HCT116 (cell line): ENCODE measurements at regions not wholly inside any gene's neighbourhood (a gene's known extent, or its start where the extent isn't known, plus 50 kb on each side); places are given as distances from the start of the nearest gene placed in this dataset.

Source experiments
- ATAC-seq: fragments of 200-7000 bp; cut with Tn5 transposase; 2 replicates; pipeline ENCODE4 v1.9.1; 2020; ENCODE audit warnings: mild to moderate bottlenecking, moderate library complexity
- BruUV-seq: library from RNA; stranded (reverse); fragments of 400-500 nt; replicated peaks from 2 replicates; lab custom pipeline; 2021; lab: Mats Ljungman, UMichigan
- CTCF ChIA-PET: fragments of 300-600 bp; sonication (Branson Sonifier 250); formaldehyde crosslinking; loops from one replicate; lab custom pipeline; 2021; ENCODE audit warnings: antibody characterized with exemption; lab: Charles Lee
- POLR2A ChIA-PET: fragments of 300-600, 350-600 bp; sonication (Branson Sonifier 250); formaldehyde crosslinking; loops from one replicate; lab custom pipeline; 2021; ENCODE audit warnings: antibody characterized with exemption; lab: Charles Lee
- RAD21 ChIA-PET, 2 experiments: fragments of 300-600 bp; sonication (Branson Sonifier 250); formaldehyde crosslinking; loops; one replicate each; lab custom pipeline; 2023; ENCODE audit warnings: low total read pairs in 2 of 2; ENCODE audit not compliant: uncharacterized antibody in 2 of 2, unreplicated experiment in 2 of 2, low non-redundant PET in 1 of 2; lab: Charles Lee
- DNase-seq: peaks from one replicate; pipeline ENCODE4 v3.0.0-alpha.2; 2010; ENCODE audit warnings: low read depth, low spot score
- H2AFZ ChIP-seq: fragments of 200-600 bp; shearing (Covaris generic), sonication (generic); 2 replicates; pipeline ENCODE4 v1.6.1; 2017; ENCODE audit warnings: low read depth, mixed run types, mixed read lengths, antibody characterized with exemption, low read length; ENCODE audit not compliant: poor library complexity, severe bottlenecking
- H3K27ac ChIP-seq: 2 replicates; pipeline ENCODE4 v1.5.1; 2012; ENCODE audit warnings: low read depth, low read length
- H3K27me3 ChIP-seq: fragments of 200-600 bp; sonication (generic); 2 replicates; pipeline ENCODE4 v1.6.1; 2016; ENCODE audit warnings: mixed run types, low read length, mixed read lengths; ENCODE audit not compliant: insufficient read depth
- H3K36me3 ChIP-seq, 2 experiments: fragments of 200-500 bp in 1 of 2; fragments of 200-600 bp in 1 of 2; sonication (Bioruptor generic) in 1 of 2; sonication (generic) in 1 of 2; 2 replicates each; pipeline versions ENCODE4 v1.5.1 to v1.6.1; 2014 to 2016; ENCODE audit warnings: low read length in 2 of 2, inconsistent platforms in 1 of 2, mixed read lengths in 1 of 2, mixed run types in 1 of 2; ENCODE audit not compliant: insufficient read depth in 2 of 2, control insufficient read depth in 1 of 2
- H3K4me1 ChIP-seq, 2 experiments: fragments of 200-600 bp in 1 of 2; sonication (generic) in 1 of 2; 2 replicates each; pipeline versions ENCODE4 v1.5.1 to v1.6.1; 2012 to 2017; ENCODE audit warnings: low read length in 2 of 2, inconsistent platforms in 1 of 2, mild to moderate bottlenecking in 1 of 2, mixed read lengths in 1 of 2, mixed run types in 1 of 2, moderate library complexity in 1 of 2; ENCODE audit not compliant: insufficient read depth in 2 of 2, control insufficient read depth in 1 of 2
- H3K4me2 ChIP-seq: fragments of 200-600 bp; sonication (generic); 2 replicates; pipeline ENCODE4 v1.6.1; 2017; ENCODE audit warnings: mixed run types, low read length, mixed read lengths
- H3K4me3 ChIP-seq, 2 experiments: fragments of 200-600 bp in 1 of 2; sonication (generic) in 1 of 2; replicated peaks in 1 of 2; 2 replicates each; pipeline ENCODE4 v1.5.1; 2011 to 2016; ENCODE audit warnings: low read length in 2 of 2, control low read depth in 1 of 2, low read depth in 1 of 2, mild to moderate bottlenecking in 1 of 2, mixed read lengths in 1 of 2, mixed run types in 1 of 2
- H3K79me2 ChIP-seq: fragments of 200-600 bp; sonication (generic); 2 replicates; pipeline ENCODE4 v1.6.1; 2017; ENCODE audit warnings: mild to moderate bottlenecking, mixed run types, low read length, moderate library complexity, mixed read lengths; ENCODE audit not compliant: insufficient read depth
- H3K9ac ChIP-seq: fragments of 200-600 bp; sonication (generic); 2 replicates; pipeline ENCODE4 v1.6.1; 2016; ENCODE audit warnings: low read length, mixed read lengths
- H3K9me2 ChIP-seq: fragments of 200-600 bp; sonication (generic), shearing (Covaris generic); 2 replicates; pipeline ENCODE4 v1.6.1; 2017; ENCODE audit warnings: mixed run types, mild to moderate bottlenecking, moderate library complexity; ENCODE audit not compliant: insufficient read depth
- H3K9me3 ChIP-seq, 2 experiments: fragments of 200-500 bp in 1 of 2; fragments of 200-600 bp in 1 of 2; sonication (Bioruptor generic) in 1 of 2; sonication (generic) in 1 of 2; 2 replicates each; pipeline ENCODE4 v1.6.1; 2014 to 2017; ENCODE audit warnings: low read length in 2 of 2, mixed read lengths in 2 of 2, inconsistent platforms in 1 of 2, low read depth in 1 of 2, mild to moderate bottlenecking in 1 of 2, mixed run types in 1 of 2, moderate library complexity in 1 of 2; ENCODE audit not compliant: control insufficient read depth in 1 of 2, insufficient read depth in 1 of 2
- H4K20me1 ChIP-seq: fragments of 200-600 bp; sonication (generic), shearing (Covaris generic); 2 replicates; pipeline ENCODE4 v1.6.1; 2017; ENCODE audit warnings: mixed run types, mild to moderate bottlenecking, moderate library complexity; ENCODE audit not compliant: insufficient read depth
- CEBPB ChIP-seq: IDR thresholded peaks from 2 replicates; pipeline ENCODE4 v1.6.1; 2012; ENCODE audit warnings: low read depth
- ELF1 ChIP-seq: IDR thresholded peaks from 2 replicates; pipeline ENCODE4 v1.6.1; 2012; ENCODE audit warnings: low read depth, borderline replicate concordance
- EZH2phosphoT487 ChIP-seq: fragments of 200-600 bp; IDR thresholded peaks from 2 replicates; pipeline ENCODE4 v1.6.1; 2018; ENCODE audit warnings: antibody characterized with exemption, borderline replicate concordance
- JUND ChIP-seq: IDR thresholded peaks from 2 replicates; pipeline ENCODE4 v1.6.1; 2012
- POLR2AphosphoS5 ChIP-seq: IDR thresholded peaks from 2 replicates; pipeline ENCODE4 v1.6.1; 2011; ENCODE audit warnings: mild to moderate bottlenecking, low read depth, low read length, moderate library complexity
- RAD21 ChIP-seq: IDR thresholded peaks from 2 replicates; pipeline ENCODE4 v1.6.1; 2012; ENCODE audit warnings: low read depth, mild to moderate bottlenecking
- SIN3A ChIP-seq: IDR thresholded peaks from 2 replicates; pipeline ENCODE4 v1.6.1; 2012; ENCODE audit warnings: low read depth
- ZFX ChIP-seq: fragments of 450-650 bp; IDR thresholded peaks from 2 replicates; pipeline ENCODE4 v1.6.1; 2017
- intact Hi-C: fragments of 100-400 bp; cut with micrococcal nuclease; formaldehyde crosslinking; loops from 2 replicates; pipeline ENCODE4 v1.10.0; 2022
- TF ChIP-seq, protein P1 (sequence below): IDR thresholded peaks from 2 replicates; pipeline ENCODE4 v1.6.1; 2012
- TF ChIP-seq, protein P2 (sequence below): IDR thresholded peaks from 2 replicates; pipeline ENCODE4 v1.6.1; 2012
- TF ChIP-seq, protein P3 (sequence below), 3 experiments: fragments of 200-600 bp in 1 of 3; sonication (generic) in 1 of 3; IDR thresholded peaks in 2 of 3; conservative IDR thresholded peaks in 1 of 3; 2 replicates each; pipeline ENCODE4 v1.5.1; 2012 to 2017; ENCODE audit warnings: low read depth in 2 of 3, low read length in 2 of 3, antibody characterized with exemption in 1 of 3, borderline replicate concordance in 1 of 3, control low read depth in 1 of 3, mild to moderate bottlenecking in 1 of 3, mixed read lengths in 1 of 3, mixed run types in 1 of 3, moderate library complexity in 1 of 3; ENCODE audit not compliant: insufficient read depth in 1 of 3
- TF ChIP-seq, protein P4 (sequence below): IDR thresholded peaks from 2 replicates; pipeline ENCODE4 v1.6.1; 2011; ENCODE audit warnings: mild to moderate bottlenecking, low read length, moderate library complexity; ENCODE audit not compliant: insufficient replicate concordance; ENCODE audit errors: extremely low read depth

DNA sequence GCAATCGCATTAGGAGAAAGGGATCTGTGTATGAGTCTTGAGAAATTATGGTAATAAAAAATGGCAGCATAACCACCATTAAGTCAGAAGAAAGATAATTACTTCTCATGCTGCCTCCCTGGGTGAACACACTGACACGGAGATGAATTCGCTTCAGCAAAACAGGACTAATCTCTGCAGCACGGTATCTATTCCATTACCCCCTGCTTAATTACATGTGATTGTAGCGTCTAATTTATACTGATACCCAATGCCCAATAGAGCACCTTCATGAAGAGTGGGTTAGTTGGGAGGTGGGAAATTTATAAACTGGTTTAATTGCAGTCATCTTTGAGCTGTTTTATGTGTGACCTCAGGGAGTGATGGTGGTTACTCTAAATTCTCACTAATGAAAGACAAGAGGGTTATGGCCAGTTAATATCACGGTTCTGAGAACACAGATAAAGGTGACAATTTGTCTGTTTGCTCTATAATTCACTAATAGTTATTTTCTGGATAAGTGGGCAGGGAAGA, 476.2 kb upstream of the SULF2 start:
- H3K79me2 ChIP-seq: no peaks in the 10 kb centered on the region
- intact Hi-C loops: no loop called here
- ChIA-PET POLR2A (no interaction called here), RAD21 (no interaction called here), CTCF (no interaction called here)
- no peaks in the 10 kb centered on the region for H3K36me3 ChIP-seq
- no peak for DNase-seq
- no peak overlapping the region for H3K9ac ChIP-seq
- no peak overlapping the region for H3K27ac ChIP-seq
- ATAC-seq: no peak
- H2AFZ ChIP-seq: no peak overlapping the region
- peaks cover 15% of the 10 kb centered on the region; the same call in 1 of the 2 replicates for H3K27me3 ChIP-seq
- no peaks in the 10 kb centered on the region for H4K20me1 ChIP-seq
- no peaks in the 10 kb centered on the region for H3K4me1 ChIP-seq
- no peaks in the 10 kb centered on the region for H3K9me2 ChIP-seq
- no peak overlapping the region for H3K4me3 ChIP-seq
- H3K4me2 ChIP-seq: no peak overlapping the region
- H3K9me3 ChIP-seq: no peaks in the 10 kb centered on the region
- TF ChIP-seq POLR2AphosphoS5 (no peak), CEBPB (no peak)
- no TSS peak for BruUV-seq

DNA sequence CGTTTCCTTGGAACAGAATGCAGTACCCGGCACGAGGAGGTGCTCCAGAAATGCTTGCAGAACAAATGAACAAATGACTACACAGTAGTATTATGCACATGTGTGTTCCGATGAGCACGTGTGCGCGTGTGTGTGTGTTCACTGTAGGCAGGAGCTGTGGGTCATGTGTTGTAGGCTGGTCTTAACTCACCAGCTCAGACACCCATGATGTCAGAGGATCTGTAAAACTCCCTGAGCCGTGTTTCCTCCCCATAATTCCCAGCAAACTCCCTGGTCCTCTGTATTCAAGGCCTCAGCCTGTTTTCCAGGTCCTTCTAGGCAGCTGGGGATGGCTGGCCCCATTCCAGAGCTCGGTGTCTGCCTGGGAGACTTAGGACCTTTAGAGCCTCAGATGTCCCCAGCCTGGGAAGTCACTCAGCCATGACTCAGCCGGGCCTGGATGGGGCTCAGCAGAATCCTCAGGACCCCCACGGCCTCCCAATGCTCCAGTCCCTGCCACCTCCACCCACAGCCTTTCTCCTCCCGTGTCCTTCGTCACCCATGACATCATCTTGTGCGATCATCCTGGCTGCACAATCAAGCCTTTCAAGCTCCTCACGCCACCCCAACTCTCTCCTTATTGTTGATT, 475.0 kb upstream of the SULF2 start:
- DNase-seq: no peak
- CTCF ChIA-PET: no interaction called here

More for the DNA sequence above, 475.0 kb upstream of the SULF2 start:
- TF ChIP-seq JUND (no peak), RAD21 (no peak), ZFX (no peak), ELF1 (no peak), SIN3A (no peak), EZH2phosphoT487 (no peak), POLR2AphosphoS5 (no peak)
- TF ChIP-seq, protein P1, sequence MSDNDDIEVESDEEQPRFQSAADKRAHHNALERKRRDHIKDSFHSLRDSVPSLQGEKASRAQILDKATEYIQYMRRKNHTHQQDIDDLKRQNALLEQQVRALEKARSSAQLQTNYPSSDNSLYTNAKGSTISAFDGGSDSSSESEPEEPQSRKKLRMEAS: no peak
- TF ChIP-seq, protein P2, sequence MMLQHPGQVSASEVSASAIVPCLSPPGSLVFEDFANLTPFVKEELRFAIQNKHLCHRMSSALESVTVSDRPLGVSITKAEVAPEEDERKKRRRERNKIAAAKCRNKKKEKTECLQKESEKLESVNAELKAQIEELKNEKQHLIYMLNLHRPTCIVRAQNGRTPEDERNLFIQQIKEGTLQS: no peak
- TF ChIP-seq, protein P3, sequence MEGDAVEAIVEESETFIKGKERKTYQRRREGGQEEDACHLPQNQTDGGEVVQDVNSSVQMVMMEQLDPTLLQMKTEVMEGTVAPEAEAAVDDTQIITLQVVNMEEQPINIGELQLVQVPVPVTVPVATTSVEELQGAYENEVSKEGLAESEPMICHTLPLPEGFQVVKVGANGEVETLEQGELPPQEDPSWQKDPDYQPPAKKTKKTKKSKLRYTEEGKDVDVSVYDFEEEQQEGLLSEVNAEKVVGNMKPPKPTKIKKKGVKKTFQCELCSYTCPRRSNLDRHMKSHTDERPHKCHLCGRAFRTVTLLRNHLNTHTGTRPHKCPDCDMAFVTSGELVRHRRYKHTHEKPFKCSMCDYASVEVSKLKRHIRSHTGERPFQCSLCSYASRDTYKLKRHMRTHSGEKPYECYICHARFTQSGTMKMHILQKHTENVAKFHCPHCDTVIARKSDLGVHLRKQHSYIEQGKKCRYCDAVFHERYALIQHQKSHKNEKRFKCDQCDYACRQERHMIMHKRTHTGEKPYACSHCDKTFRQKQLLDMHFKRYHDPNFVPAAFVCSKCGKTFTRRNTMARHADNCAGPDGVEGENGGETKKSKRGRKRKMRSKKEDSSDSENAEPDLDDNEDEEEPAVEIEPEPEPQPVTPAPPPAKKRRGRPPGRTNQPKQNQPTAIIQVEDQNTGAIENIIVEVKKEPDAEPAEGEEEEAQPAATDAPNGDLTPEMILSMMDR (IDR thresholded peaks at IDR 0.05 in 2 of 3, conservative IDR thresholded peaks at IDR 0.05 in 1 of 3; ENCODE audit: borderline replicate concordance in 1 of 3, insufficient read depth in 1 of 3, low read depth in 2 of 3, low read length in 2 of 3): no peak
- TF ChIP-seq, protein P4, sequence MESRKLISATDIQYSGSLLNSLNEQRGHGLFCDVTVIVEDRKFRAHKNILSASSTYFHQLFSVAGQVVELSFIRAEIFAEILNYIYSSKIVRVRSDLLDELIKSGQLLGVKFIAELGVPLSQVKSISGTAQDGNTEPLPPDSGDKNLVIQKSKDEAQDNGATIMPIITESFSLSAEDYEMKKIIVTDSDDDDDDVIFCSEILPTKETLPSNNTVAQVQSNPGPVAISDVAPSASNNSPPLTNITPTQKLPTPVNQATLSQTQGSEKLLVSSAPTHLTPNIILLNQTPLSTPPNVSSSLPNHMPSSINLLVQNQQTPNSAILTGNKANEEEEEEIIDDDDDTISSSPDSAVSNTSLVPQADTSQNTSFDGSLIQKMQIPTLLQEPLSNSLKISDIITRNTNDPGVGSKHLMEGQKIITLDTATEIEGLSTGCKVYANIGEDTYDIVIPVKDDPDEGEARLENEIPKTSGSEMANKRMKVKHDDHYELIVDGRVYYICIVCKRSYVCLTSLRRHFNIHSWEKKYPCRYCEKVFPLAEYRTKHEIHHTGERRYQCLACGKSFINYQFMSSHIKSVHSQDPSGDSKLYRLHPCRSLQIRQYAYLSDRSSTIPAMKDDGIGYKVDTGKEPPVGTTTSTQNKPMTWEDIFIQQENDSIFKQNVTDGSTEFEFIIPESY: no peak
- Histone ChIP-seq H3K9me3 (no peaks in the 10 kb centered on the region), H3K4me2 (no peak overlapping the region), H4K20me1 (no peaks in the 10 kb centered on the region), H3K4me1 (no peaks in the 10 kb centered on the region), H3K36me3 (no peaks in the 10 kb centered on the region), H3K4me3 (no peak overlapping the region), H3K79me2 (no peaks in the 10 kb centered on the region), H3K9me2 (no peaks in the 10 kb centered on the region), H3K27ac (no peak overlapping the region), H3K27me3 (peaks cover 22% of the 10 kb centered on the region; the same call in 1 of the 2 replicates), H2AFZ (no peak overlapping the region), H3K9ac (no peak overlapping the region)
- intact Hi-C loops: no loop called here
- no TSS peak for BruUV-seq
- ChIA-PET POLR2A (no interaction called here), RAD21 (no interaction called here)
- no peak for ATAC-seq
